IMR-90 (cell line): ENCODE measurements at regions not wholly inside any gene's neighbourhood (a gene's known extent, or its start where the extent isn't known, plus 50 kb on each side); places are given as distances from the start of the nearest gene placed in this dataset.

Experiments used
- ATAC-seq: fragments of 200-7000 bp; cut with Tn5 transposase; 2 replicates; pipeline ENCODE4 v1.9.1; 2020; ENCODE audit warnings: low read depth, mild to moderate bottlenecking, moderate library complexity
- BruUV-seq: library from RNA; stranded (reverse); fragments of 400-500 nt; replicated peaks from 2 replicates; lab custom pipeline; 2021; lab: Mats Ljungman, UMichigan
- CTCF ChIA-PET: fragments of 300-600 bp; formaldehyde crosslinking; extraction: SDS; loops from one replicate; lab custom pipeline; 2021; ENCODE audit warnings: antibody characterized with exemption; lab: Yijun Ruan, JAX
- POLR2A ChIA-PET: fragments of 300-600 bp; sonication (Branson Sonifier 250); formaldehyde crosslinking; loops from one replicate; lab custom pipeline; 2022; ENCODE audit warnings: antibody characterized with exemption; ENCODE audit not compliant: unreplicated experiment; lab: Charles Lee
- DNase-seq: peaks from one replicate; pipeline ENCODE4 v3.0.0; 2013
- H2AFZ ChIP-seq: replicated peaks from 2 replicates; pipeline ENCODE3; 2013; ENCODE audit warnings: low read length, mild to moderate bottlenecking; ENCODE audit not compliant: poor library complexity
- H2AK5ac ChIP-seq: 2 replicates; pipeline ENCODE4 v1.6.1; 2013; ENCODE audit warnings: low read depth, low read length, inconsistent platforms
- H2AK9ac ChIP-seq: replicated peaks from 2 replicates; pipeline ENCODE3; 2013; ENCODE audit warnings: mild to moderate bottlenecking, low read depth, low read length, moderate library complexity; ENCODE audit not compliant: poor library complexity
- H2BK120ac ChIP-seq: 2 replicates; pipeline ENCODE4 v1.6.1; 2013; ENCODE audit warnings: low read depth, low read length, inconsistent platforms
- H2BK15ac ChIP-seq: 3 replicates; pipeline ENCODE4 v1.6.1; 2013; ENCODE audit warnings: low read depth, low read length, inconsistent platforms
- H2BK20ac ChIP-seq: 2 replicates; pipeline ENCODE4 v1.6.1; 2013; ENCODE audit warnings: low read depth, mild to moderate bottlenecking, inconsistent platforms, low read length, moderate library complexity
- H2BK5ac ChIP-seq: 2 replicates; pipeline ENCODE4 v1.6.1; 2013; ENCODE audit warnings: mild to moderate bottlenecking, low read depth, low read length, inconsistent platforms; ENCODE audit not compliant: poor library complexity, severe bottlenecking
- H3K14ac ChIP-seq: replicated peaks from 2 replicates; pipeline ENCODE4 v1.6.1; 2013; ENCODE audit warnings: low read depth, low read length, inconsistent platforms
- H3K18ac ChIP-seq: 2 replicates; pipeline ENCODE4 v1.6.1; 2013; ENCODE audit warnings: low read depth, low read length, control low read depth
- H3K23ac ChIP-seq: 2 replicates; pipeline ENCODE4 v1.6.1; 2013; ENCODE audit warnings: low read depth, low read length, inconsistent platforms
- H3K27ac ChIP-seq: 2 replicates; pipeline ENCODE4 v1.5.1; 2013; ENCODE audit warnings: mild to moderate bottlenecking, control low read depth, low read length; ENCODE audit not compliant: insufficient read depth
- H3K27me3 ChIP-seq: 2 replicates; pipeline ENCODE4 v1.6.1; 2013; ENCODE audit warnings: low read length; ENCODE audit not compliant: control insufficient read depth, insufficient read depth
- H3K36me3 ChIP-seq: 2 replicates; pipeline ENCODE4 v1.6.1; 2013; ENCODE audit warnings: low read length, mixed read lengths; ENCODE audit not compliant: control insufficient read depth, insufficient read depth
- H3K4ac ChIP-seq: 2 replicates; pipeline ENCODE4 v1.6.1; 2013; ENCODE audit warnings: low read depth, low read length, inconsistent platforms
- H3K4me1 ChIP-seq: 2 replicates; pipeline ENCODE4 v1.6.1; 2013; ENCODE audit warnings: low read length, mixed read lengths; ENCODE audit not compliant: control insufficient read depth, insufficient read depth
- H3K4me2 ChIP-seq: 2 replicates; pipeline ENCODE4 v1.6.1; 2013; ENCODE audit warnings: low read depth, mild to moderate bottlenecking, control low read depth, low read length, moderate library complexity
- H3K4me3 ChIP-seq: 2 replicates; pipeline ENCODE4 v1.5.1; 2013; ENCODE audit warnings: low read depth, mild to moderate bottlenecking, control low read depth, low read length, moderate library complexity; ENCODE audit not compliant: insufficient read depth
- H3K56ac ChIP-seq: 2 replicates; pipeline ENCODE4 v1.6.1; 2013; ENCODE audit warnings: low read length, inconsistent platforms; ENCODE audit not compliant: insufficient read depth; ENCODE audit errors: extremely low read depth
- H3K79me1 ChIP-seq, 2 experiments: 2 replicates each; pipeline ENCODE4 v1.6.1; 2013; ENCODE audit warnings: low read length in 2 of 2, inconsistent platforms in 1 of 2, low read depth in 1 of 2
- H3K9ac ChIP-seq: 2 replicates; pipeline ENCODE4 v1.6.1; 2013; ENCODE audit warnings: low read depth, low read length, control low read depth
- H3K9me1 ChIP-seq: 2 replicates; pipeline ENCODE4 v1.6.1; 2013; ENCODE audit warnings: low read length, inconsistent platforms; ENCODE audit not compliant: insufficient read depth
- H3K9me3 ChIP-seq: 2 replicates; pipeline ENCODE4 v1.6.1; 2013; ENCODE audit warnings: low read length; ENCODE audit not compliant: control insufficient read depth, insufficient read depth
- H4K20me1 ChIP-seq: 2 replicates; pipeline ENCODE4 v1.6.1; 2013; ENCODE audit warnings: low read length, inconsistent platforms; ENCODE audit not compliant: insufficient read depth
- H4K5ac ChIP-seq: 2 replicates; pipeline ENCODE4 v1.6.1; 2013; ENCODE audit warnings: mild to moderate bottlenecking, low read depth, low read length, control low read depth
- H4K8ac ChIP-seq, 2 experiments: 2 replicates each; pipeline ENCODE4 v1.6.1; 2013; ENCODE audit warnings: low read depth in 2 of 2, low read length in 2 of 2, control low read depth in 1 of 2, inconsistent platforms in 1 of 2
- H4K91ac ChIP-seq: 2 replicates; pipeline ENCODE4 v1.6.1; 2013; ENCODE audit warnings: low read depth, low read length, inconsistent platforms; ENCODE audit not compliant: insufficient read depth
- BHLHE40 ChIP-seq: fragments of 150-350 bp; IDR thresholded peaks from 2 replicates; pipeline ENCODE4 v1.6.1; 2016; ENCODE audit warnings: mild to moderate bottlenecking, low read depth, low read length
- CEBPB ChIP-seq: IDR thresholded peaks from 2 replicates; pipeline ENCODE4 v1.6.1; 2012; ENCODE audit warnings: low read depth, low read length, improper control_type of control experiment
- CHD1 ChIP-seq: IDR thresholded peaks from 2 replicates; pipeline ENCODE4 v1.6.1; 2012; ENCODE audit warnings: low read depth, low read length, improper control_type of control experiment
- FOS ChIP-seq: fragments of 150-350 bp; IDR thresholded peaks from 2 replicates; pipeline ENCODE4 v1.6.1; 2016; ENCODE audit warnings: low read depth, low read length
- MAFK ChIP-seq: IDR thresholded peaks from 2 replicates; pipeline ENCODE4 v1.6.1; 2012; ENCODE audit warnings: low read depth, low read length, improper control_type of control experiment
- MAZ ChIP-seq: IDR thresholded peaks from 2 replicates; pipeline ENCODE4 v1.6.1; 2012; ENCODE audit warnings: low read depth, mild to moderate bottlenecking, low read length, improper control_type of control experiment, moderate library complexity, borderline replicate concordance
- MXI1 ChIP-seq: IDR thresholded peaks from 2 replicates; pipeline ENCODE4 v1.6.1; 2012; ENCODE audit warnings: low read depth, mild to moderate bottlenecking, low read length, moderate library complexity, borderline replicate concordance
- NFE2L2 ChIP-seq: fragments of 150-350 bp; IDR thresholded peaks from 2 replicates; pipeline ENCODE4 v1.6.1; 2016; ENCODE audit warnings: low read depth, mild to moderate bottlenecking, low read length
- POLR2A ChIP-seq: IDR thresholded peaks from 2 replicates; pipeline ENCODE4 v1.6.1; 2012; ENCODE audit warnings: mild to moderate bottlenecking, low read depth, low read length
- RAD21 ChIP-seq: IDR thresholded peaks from 2 replicates; pipeline ENCODE4 v1.6.1; 2012; ENCODE audit warnings: low read length, improper control_type of control experiment
- RCOR1 ChIP-seq: IDR thresholded peaks from 2 replicates; pipeline ENCODE4 v1.6.1; 2012; ENCODE audit warnings: mild to moderate bottlenecking, low read length, improper control_type of control experiment; ENCODE audit not compliant: insufficient replicate concordance
- RFX5 ChIP-seq: IDR thresholded peaks from 2 replicates; pipeline ENCODE4 v1.8.0; 2012; ENCODE audit warnings: low read depth, mild to moderate bottlenecking, low read length, moderate library complexity
- SMC3 ChIP-seq: fragments of 150-350 bp; IDR thresholded peaks from 2 replicates; pipeline ENCODE4 v1.6.1; 2016; ENCODE audit warnings: low read depth, mild to moderate bottlenecking, antibody characterized with exemption, low read length, moderate library complexity
- WGBS, 2 experiments: methylation state at CpG; one replicate each; pipeline versions ENCODE4 v1.1.5 to v1.1.7; 2013; ENCODE audit warnings: missing lambda C conversion rate in 2 of 2; ENCODE audit not compliant: insufficient read length in 1 of 2; ENCODE audit errors: extremely low coverage in 2 of 2; 5-methylcytosine and 5-hydroxymethylcytosine counted together
- dilution Hi-C: fragments of 300-500 bp; cut with HindIII; formaldehyde crosslinking; loops from one replicate; pipeline ENCODE4 v1.14.3; 2018; ENCODE audit warnings: low sequenced_read_pairs; ENCODE audit not compliant: unreplicated experiment
- in situ Hi-C: fragments of 300-500 bp; cut with MboI; formaldehyde crosslinking; loops from 3 replicates; pipeline ENCODE4 v1.14.3; 2019; ENCODE audit warnings: low sequenced_read_pairs, inconsistent platforms, mixed read lengths
- intact Hi-C: fragments of 100-400 bp; cut with micrococcal nuclease; formaldehyde crosslinking; loops from 2 replicates; pipeline ENCODE4 v1.10.0; 2022
- TF ChIP-seq, protein P1 (sequence below): fragments of 150-350 bp; IDR thresholded peaks from 2 replicates; pipeline ENCODE4 v1.6.1; 2016; ENCODE audit warnings: low read depth, mild to moderate bottlenecking, low read length, moderate library complexity, borderline replicate concordance
- TF ChIP-seq, protein P2 (sequence below): fragments of 150-350 bp; IDR thresholded peaks from 2 replicates; pipeline ENCODE4 v1.6.1; 2017; ENCODE audit warnings: mild to moderate bottlenecking, antibody characterized with exemption, low read length, low read depth
- TF ChIP-seq, protein P3 (sequence below): conservative IDR thresholded peaks from 2 replicates; pipeline ENCODE4 v1.5.1; 2012; ENCODE audit warnings: mild to moderate bottlenecking, low read depth, low read length, improper control_type of control experiment

DNA sequence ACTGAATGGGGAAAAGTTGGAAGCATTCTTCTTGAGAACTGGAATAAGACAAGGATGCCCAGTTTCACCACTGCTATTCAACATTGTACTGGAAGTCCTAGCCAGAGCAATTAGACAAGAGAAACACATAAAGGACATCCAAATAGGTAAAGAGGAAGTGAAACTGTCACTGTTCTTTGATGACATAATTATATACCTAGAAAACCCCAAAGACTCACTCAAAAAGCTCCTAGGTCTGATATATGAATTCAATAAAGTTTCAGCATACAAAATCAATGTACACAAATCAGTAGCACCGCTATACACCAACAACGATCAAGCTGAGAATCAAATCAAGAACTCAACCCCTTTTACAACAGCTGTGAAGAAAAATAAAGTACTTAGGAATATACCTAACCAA lies 157.3 kb upstream of the DDHD1 start:
- H3K4me2 ChIP-seq = no peak overlapping the region
- WGBS, 2 experiments = no CpG with 5 or more reads among the region's 2 CpGs
- H3K9me1 ChIP-seq = no peaks in the 10 kb centered on the region
- H3K23ac ChIP-seq = no peak overlapping the region
- POLR2A ChIA-PET = no interaction called here
- H3K9me3 ChIP-seq = no peaks in the 10 kb centered on the region
- no peak overlapping the region for H2BK120ac ChIP-seq
- H3K14ac ChIP-seq = no peak overlapping the region
- no peak overlapping the region for H3K18ac ChIP-seq
- no peak overlapping the region for H2BK5ac ChIP-seq
- no TSS peak for BruUV-seq
- dilution Hi-C loops = no loop called here
- H2AFZ ChIP-seq = no peak overlapping the region
- DNase-seq = no peak
- no peak overlapping the region for H3K4ac ChIP-seq
- in situ Hi-C loops = loop anchor here (25.0 kb wide), 1 partner anchor 348 kb away; the partner anchor contains the start of gene FERMT2
- H2AK9ac ChIP-seq = no peak overlapping the region
- no peaks in the 10 kb centered on the region for H4K20me1 ChIP-seq
- H2AK5ac ChIP-seq = no peak overlapping the region
- no peak overlapping the region for H3K27ac ChIP-seq
- intact Hi-C loops = no loop called here
- peaks cover 6% of the 10 kb centered on the region for H3K4me1 ChIP-seq
- no peaks in the 10 kb centered on the region for H3K27me3 ChIP-seq
- H3K56ac ChIP-seq = no peak overlapping the region
- H4K91ac ChIP-seq = no peak overlapping the region
- H3K4me3 ChIP-seq = no peak overlapping the region
- H3K9ac ChIP-seq = no peak overlapping the region
- no peak for ATAC-seq
- no peak overlapping the region for H4K8ac ChIP-seq
- H3K79me1 ChIP-seq = no peaks in the 10 kb centered on the region
- H3K36me3 ChIP-seq = no peaks in the 10 kb centered on the region
- no peak for TF ChIP-seq RFX5
- no peak for TF ChIP-seq RCOR1
- no peak for TF ChIP-seq CEBPB
- no peak for TF ChIP-seq MAFK
- TF ChIP-seq CHD1 = no peak
- no peak for TF ChIP-seq POLR2A
- no peak for TF ChIP-seq NFE2L2
- TF ChIP-seq BHLHE40 = no peak
- no peak for TF ChIP-seq MXI1
- TF ChIP-seq, protein P1, sequence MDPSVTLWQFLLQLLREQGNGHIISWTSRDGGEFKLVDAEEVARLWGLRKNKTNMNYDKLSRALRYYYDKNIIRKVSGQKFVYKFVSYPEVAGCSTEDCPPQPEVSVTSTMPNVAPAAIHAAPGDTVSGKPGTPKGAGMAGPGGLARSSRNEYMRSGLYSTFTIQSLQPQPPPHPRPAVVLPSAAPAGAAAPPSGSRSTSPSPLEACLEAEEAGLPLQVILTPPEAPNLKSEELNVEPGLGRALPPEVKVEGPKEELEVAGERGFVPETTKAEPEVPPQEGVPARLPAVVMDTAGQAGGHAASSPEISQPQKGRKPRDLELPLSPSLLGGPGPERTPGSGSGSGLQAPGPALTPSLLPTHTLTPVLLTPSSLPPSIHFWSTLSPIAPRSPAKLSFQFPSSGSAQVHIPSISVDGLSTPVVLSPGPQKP = no peak
- TF ChIP-seq, protein P2, sequence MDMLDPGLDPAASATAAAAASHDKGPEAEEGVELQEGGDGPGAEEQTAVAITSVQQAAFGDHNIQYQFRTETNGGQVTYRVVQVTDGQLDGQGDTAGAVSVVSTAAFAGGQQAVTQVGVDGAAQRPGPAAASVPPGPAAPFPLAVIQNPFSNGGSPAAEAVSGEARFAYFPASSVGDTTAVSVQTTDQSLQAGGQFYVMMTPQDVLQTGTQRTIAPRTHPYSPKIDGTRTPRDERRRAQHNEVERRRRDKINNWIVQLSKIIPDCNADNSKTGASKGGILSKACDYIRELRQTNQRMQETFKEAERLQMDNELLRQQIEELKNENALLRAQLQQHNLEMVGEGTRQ = no peak
- no peak for TF ChIP-seq FOS
- TF ChIP-seq MAZ = no peak
- no peak for TF ChIP-seq SMC3
- TF ChIP-seq RAD21 = no peak
- TF ChIP-seq, protein P3, sequence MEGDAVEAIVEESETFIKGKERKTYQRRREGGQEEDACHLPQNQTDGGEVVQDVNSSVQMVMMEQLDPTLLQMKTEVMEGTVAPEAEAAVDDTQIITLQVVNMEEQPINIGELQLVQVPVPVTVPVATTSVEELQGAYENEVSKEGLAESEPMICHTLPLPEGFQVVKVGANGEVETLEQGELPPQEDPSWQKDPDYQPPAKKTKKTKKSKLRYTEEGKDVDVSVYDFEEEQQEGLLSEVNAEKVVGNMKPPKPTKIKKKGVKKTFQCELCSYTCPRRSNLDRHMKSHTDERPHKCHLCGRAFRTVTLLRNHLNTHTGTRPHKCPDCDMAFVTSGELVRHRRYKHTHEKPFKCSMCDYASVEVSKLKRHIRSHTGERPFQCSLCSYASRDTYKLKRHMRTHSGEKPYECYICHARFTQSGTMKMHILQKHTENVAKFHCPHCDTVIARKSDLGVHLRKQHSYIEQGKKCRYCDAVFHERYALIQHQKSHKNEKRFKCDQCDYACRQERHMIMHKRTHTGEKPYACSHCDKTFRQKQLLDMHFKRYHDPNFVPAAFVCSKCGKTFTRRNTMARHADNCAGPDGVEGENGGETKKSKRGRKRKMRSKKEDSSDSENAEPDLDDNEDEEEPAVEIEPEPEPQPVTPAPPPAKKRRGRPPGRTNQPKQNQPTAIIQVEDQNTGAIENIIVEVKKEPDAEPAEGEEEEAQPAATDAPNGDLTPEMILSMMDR = no peak
- CTCF ChIA-PET = no interaction called here
- H2BK20ac ChIP-seq = no peak overlapping the region
- no peak overlapping the region for H4K5ac ChIP-seq
- no peak overlapping the region for H2BK15ac ChIP-seq
